Fibroblast of villous mesenchyme (primary cell): ENCODE measurements at regions not wholly inside any gene's neighbourhood (a gene's known extent, or its start where the extent isn't known, plus 50 kb on each side); places are given as distances from the start of the nearest gene placed in this dataset.
"Not testable (repeated sequence)": the region's sequence is repeated elsewhere in the genome, so short reads cannot be mapped to it uniquely, and the experiment has no call there.

Experiments
- DNase-seq: peaks from one replicate; pipeline ENCODE4 v3.0.0-alpha.2; 2010; ENCODE audit warnings: low read depth
- H3K4me3 ChIP-seq: 2 replicates; pipeline ENCODE4 v1.5.1; 2011; ENCODE audit warnings: low read depth, mild to moderate bottlenecking, low read length
- TF ChIP-seq, protein P1 (sequence below): IDR thresholded peaks from 2 replicates; pipeline ENCODE4 v1.5.1; 2012; ENCODE audit warnings: low read depth, mild to moderate bottlenecking, low read length; ENCODE audit not compliant: insufficient read depth

GRCh38 chr9:29416204-29416603, 1842.9 kb upstream of the C9orf72 start:
- no peak overlapping the region for H3K4me3 ChIP-seq
- no peak for DNase-seq
- TF ChIP-seq, protein P1, sequence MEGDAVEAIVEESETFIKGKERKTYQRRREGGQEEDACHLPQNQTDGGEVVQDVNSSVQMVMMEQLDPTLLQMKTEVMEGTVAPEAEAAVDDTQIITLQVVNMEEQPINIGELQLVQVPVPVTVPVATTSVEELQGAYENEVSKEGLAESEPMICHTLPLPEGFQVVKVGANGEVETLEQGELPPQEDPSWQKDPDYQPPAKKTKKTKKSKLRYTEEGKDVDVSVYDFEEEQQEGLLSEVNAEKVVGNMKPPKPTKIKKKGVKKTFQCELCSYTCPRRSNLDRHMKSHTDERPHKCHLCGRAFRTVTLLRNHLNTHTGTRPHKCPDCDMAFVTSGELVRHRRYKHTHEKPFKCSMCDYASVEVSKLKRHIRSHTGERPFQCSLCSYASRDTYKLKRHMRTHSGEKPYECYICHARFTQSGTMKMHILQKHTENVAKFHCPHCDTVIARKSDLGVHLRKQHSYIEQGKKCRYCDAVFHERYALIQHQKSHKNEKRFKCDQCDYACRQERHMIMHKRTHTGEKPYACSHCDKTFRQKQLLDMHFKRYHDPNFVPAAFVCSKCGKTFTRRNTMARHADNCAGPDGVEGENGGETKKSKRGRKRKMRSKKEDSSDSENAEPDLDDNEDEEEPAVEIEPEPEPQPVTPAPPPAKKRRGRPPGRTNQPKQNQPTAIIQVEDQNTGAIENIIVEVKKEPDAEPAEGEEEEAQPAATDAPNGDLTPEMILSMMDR: no peak

DNA sequence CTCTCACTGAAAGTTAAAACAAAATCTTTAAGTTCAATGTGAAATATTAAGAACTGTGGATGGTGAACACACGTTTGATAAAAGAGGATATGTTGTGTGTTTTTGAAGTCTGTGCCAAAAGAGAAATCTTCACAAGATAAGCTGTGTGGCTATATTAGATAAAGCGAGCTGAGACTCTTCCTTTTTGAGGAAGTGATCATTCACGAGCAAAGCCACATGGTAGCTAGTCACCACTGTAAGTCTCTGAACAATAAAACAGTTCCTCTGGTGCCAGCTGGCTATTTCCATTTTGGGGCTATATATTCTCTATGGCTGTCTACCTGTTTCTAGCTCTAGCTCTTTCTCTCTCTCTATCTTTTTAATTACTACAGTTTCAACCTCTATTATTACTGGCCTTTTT, 1849.2 kb upstream of the C9orf72 start:
- no peak for DNase-seq
- TF ChIP-seq, protein P1: no peak

DNA sequence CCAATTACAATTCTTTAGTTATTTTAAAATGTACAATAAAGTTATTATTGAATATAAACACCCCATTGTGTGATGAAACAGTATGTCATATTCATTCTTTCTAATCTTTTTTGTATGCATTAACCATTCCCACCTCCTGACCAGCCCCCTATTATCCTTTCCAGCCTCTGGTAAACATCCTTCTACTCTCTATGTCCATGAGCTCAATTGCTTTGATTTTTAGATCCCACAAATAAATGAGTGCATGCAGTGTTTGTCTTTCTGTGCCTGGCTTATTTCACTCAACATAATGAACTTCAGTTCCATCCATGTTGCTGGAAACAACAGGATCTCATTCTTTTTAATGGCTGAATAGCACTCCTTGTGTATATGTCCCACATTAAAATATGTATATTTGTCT, 1858.9 kb upstream of the C9orf72 start:
- TF ChIP-seq, protein P1: no peak
- no peak for DNase-seq
- no peak overlapping the region for H3K4me3 ChIP-seq

More for the DNA sequence above, 1849.2 kb upstream of the C9orf72 start:
- H3K4me3 ChIP-seq: no peak overlapping the region

DNA sequence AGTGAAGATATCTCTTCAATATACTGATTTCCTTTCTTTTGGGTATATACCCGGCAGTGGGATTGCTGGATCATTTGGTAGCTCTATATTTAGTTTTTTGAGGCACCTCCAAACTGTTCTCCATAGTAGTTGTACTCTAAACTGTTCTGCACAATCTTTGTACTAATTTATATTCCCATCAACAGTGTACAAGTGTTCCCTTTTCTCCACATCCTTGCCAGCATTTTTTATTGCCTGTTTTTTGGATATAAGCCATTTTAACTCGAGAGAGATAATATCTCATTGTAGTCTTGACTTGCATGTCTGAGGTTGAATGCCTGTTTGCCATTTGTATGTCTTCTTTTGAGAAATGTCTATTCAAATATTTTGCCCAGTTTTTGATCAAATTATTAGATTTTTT, 1859.4 kb upstream of the C9orf72 start:
- DNase-seq, H3K4me3 ChIP-seq: not testable (repeated sequence)

GRCh38 chr9:29435368-29435767, 1862.1 kb upstream of the C9orf72 start:
- TF ChIP-seq, protein P1: no peak
- DNase-seq: no peak
- no peak overlapping the region for H3K4me3 ChIP-seq

DNA sequence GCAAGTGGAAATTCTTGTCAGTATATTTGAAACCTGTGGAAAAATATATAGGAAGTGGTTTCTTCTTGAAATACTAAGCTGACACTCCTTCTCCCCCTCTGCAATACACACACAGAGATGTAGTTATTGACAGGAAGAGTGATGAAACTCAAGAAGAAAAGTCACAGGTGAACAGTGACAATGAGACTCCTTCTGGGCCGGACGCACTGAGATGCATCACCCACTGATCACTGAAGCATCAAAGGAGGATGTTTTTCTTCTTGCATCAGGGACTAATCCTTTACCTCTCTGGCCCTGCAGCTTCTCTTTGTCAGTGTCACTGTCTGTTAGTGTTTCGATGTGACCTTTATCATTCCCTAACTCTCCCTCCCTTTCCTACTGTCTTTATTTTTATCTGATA, 1864.2 kb upstream of the C9orf72 start:
- no peak overlapping the region for H3K4me3 ChIP-seq
- no peak for DNase-seq
- TF ChIP-seq, protein P1: no peak

DNA sequence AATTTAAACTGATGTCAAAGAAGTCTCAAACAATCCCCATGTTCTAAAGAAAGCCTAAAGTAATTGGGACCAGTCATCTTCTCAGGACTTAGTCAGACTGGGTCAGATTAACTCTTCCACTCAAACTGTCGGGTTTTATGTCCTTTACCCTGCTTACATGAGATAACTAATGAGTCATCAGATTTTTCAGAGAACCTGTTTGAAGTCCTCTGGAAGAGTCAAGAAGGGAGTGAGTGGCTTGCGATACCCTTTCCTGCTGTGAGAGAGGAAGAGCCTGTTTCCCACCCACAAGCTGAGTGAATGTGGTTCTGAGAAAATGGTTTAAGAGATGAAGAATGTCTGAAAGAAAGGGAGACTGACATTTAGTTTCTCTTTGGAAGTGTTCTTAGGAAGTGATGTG, 1866.7 kb upstream of the C9orf72 start:
- DNase-seq: peak; percentile 78
- H3K4me3 ChIP-seq: no peak overlapping the region
- TF ChIP-seq, protein P1: no peak
